ENCODE measurements at regions not wholly inside any gene's neighbourhood (a gene's known extent, or its start where the extent isn't known, plus 50 kb on each side); places are given as distances from the start of the nearest gene placed in this dataset.

DNA sequence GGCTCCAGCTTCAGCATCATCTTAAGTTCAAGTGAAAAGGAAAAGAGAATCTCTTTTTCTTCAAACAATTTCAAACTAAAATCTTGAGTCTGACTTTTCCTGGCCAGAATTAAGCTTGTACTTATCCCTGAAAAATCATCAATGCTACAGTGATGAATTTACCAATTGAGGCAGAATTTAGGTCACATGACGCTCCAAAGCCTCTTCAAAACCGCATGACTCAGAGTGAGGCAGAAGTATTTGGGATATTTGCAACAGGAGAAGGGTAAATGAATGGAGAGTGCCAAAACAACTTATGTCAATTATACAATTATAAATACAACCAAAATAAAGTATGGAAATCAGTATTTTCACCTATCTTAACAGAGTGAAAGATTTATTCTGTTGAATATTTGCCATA is 515.5 kb downstream of the COL12A1 start:
- ChIA-PET POLR2A (ENCODE audit: unreplicated experiment) (no interaction called here), CTCF (no interaction called here)
- intact Hi-C loops (cut with micrococcal nuclease) = no loop called here
- H3K4me1 ChIP-seq (ENCODE audit: insufficient read depth, low read length) = no peaks in the 10 kb centered on the region
- ATAC-seq = no peak
- no peak overlapping the region for H3K4me3 ChIP-seq (ENCODE audit: low read length)
- H3F3A ChIP-seq (ENCODE audit: low read length, unreplicated experiment) = no peaks in the 10 kb centered on the region
- no peaks in the 10 kb centered on the region for H3K9me3 ChIP-seq (ENCODE audit: low read length)
- H3K36me3 ChIP-seq (ENCODE audit: low read depth, low read length) = no peaks in the 10 kb centered on the region
- H3K4me2 ChIP-seq (ENCODE audit: low read length) = no peak overlapping the region
- H3K9ac ChIP-seq (ENCODE audit: low read length) = no peak overlapping the region
- no peaks in the 10 kb centered on the region for H3K79me2 ChIP-seq (ENCODE audit: low read length)
- H2AFZ ChIP-seq (ENCODE audit: low read length) = no peak overlapping the region
- no peak overlapping the region for H3K27ac ChIP-seq (ENCODE audit: low read length)
- DNase-seq = no peak
- no peaks in the 10 kb centered on the region for H3K9me2 ChIP-seq (replicated peaks; ENCODE audit: low read length)
- no TSS peak for BruUV-seq (replicated peaks)
- H4K20me1 ChIP-seq (ENCODE audit: low read length) = no peaks in the 10 kb centered on the region
- no peaks in the 10 kb centered on the region for H3K27me3 ChIP-seq (ENCODE audit: low read length)
- TF ChIP-seq EZH2phosphoT487 (IDR thresholded peaks at IDR 0.05; ENCODE audit: borderline replicate concordance, low read length) = no peak
- TF ChIP-seq EZH2 (IDR thresholded peaks at IDR 0.05; ENCODE audit: low read length, unreplicated experiment) = no peak
- TF ChIP-seq, protein P1, sequence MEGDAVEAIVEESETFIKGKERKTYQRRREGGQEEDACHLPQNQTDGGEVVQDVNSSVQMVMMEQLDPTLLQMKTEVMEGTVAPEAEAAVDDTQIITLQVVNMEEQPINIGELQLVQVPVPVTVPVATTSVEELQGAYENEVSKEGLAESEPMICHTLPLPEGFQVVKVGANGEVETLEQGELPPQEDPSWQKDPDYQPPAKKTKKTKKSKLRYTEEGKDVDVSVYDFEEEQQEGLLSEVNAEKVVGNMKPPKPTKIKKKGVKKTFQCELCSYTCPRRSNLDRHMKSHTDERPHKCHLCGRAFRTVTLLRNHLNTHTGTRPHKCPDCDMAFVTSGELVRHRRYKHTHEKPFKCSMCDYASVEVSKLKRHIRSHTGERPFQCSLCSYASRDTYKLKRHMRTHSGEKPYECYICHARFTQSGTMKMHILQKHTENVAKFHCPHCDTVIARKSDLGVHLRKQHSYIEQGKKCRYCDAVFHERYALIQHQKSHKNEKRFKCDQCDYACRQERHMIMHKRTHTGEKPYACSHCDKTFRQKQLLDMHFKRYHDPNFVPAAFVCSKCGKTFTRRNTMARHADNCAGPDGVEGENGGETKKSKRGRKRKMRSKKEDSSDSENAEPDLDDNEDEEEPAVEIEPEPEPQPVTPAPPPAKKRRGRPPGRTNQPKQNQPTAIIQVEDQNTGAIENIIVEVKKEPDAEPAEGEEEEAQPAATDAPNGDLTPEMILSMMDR (conservative IDR thresholded peaks at IDR 0.05; ENCODE audit: low read depth, low read length) = no peak

DNA sequence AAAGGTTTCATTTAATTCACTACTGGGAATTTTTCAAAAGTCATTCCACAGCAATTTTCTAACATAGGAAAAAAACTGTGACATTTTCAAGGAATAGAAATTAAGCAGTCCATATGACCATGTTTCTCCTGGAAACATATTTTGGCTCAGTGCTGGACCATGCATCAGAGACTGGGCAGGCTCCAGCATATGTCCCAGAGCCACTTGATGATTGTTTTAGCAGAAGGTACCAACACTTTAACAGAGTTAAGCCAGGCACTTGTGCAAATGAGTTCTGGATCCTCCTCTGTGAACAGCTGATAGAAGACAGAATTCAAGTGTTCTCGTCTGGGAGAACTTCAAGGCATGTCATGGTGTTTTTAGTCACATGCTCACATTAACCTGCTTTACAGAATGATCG is 516.3 kb downstream of the COL12A1 start:
- H3K9ac ChIP-seq (ENCODE audit: low read length) = no peak overlapping the region
- no peaks in the 10 kb centered on the region for H3F3A ChIP-seq (ENCODE audit: low read length, unreplicated experiment)
- H3K9me2 ChIP-seq (replicated peaks; ENCODE audit: low read length) = no peaks in the 10 kb centered on the region
- DNase-seq (no peak), ATAC-seq (no peak)
- no peak overlapping the region for H3K27ac ChIP-seq (ENCODE audit: low read length)
- BruUV-seq (replicated peaks) = no TSS peak
- CTCF ChIA-PET = no interaction called here
- TF ChIP-seq EZH2phosphoT487 (IDR thresholded peaks at IDR 0.05; ENCODE audit: borderline replicate concordance, low read length) (no peak), EZH2 (IDR thresholded peaks at IDR 0.05; ENCODE audit: low read length, unreplicated experiment) (no peak)
- TF ChIP-seq, protein P1 (conservative IDR thresholded peaks at IDR 0.05; ENCODE audit: low read depth, low read length) = no peak
- H3K4me1 ChIP-seq (ENCODE audit: insufficient read depth, low read length) = no peaks in the 10 kb centered on the region
- no peak overlapping the region for H3K4me3 ChIP-seq (ENCODE audit: low read length)
- no peaks in the 10 kb centered on the region for H3K79me2 ChIP-seq (ENCODE audit: low read length)
- intact Hi-C loops (cut with micrococcal nuclease) = no loop called here
- POLR2A ChIA-PET (ENCODE audit: unreplicated experiment) = no interaction called here
- no peaks in the 10 kb centered on the region for H3K9me3 ChIP-seq (ENCODE audit: low read length)
- no peaks in the 10 kb centered on the region for H4K20me1 ChIP-seq (ENCODE audit: low read length)
- no peak overlapping the region for H3K4me2 ChIP-seq (ENCODE audit: low read length)
- no peak overlapping the region for H2AFZ ChIP-seq (ENCODE audit: low read length)
- H3K36me3 ChIP-seq (ENCODE audit: low read depth, low read length) = no peaks in the 10 kb centered on the region
- no peaks in the 10 kb centered on the region for H3K27me3 ChIP-seq (ENCODE audit: low read length)

DNA sequence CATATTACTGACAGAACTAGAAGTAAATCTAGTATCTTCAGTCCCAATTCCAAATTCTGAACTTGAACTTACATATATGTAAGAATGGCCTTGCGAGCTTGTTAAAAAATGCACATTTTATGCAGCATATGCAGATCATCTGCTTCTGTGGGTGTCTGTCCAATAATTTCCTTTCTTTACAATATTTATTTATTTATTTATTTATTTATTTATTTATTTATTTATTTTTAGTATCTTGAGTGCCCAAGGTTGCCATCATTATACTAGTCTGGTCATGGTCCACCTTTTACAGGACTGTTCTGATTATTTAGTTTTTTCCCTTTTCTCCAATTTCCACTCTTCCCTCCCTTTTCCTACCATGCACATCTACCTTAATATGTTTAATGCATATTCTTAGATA is 528.4 kb downstream of the COL12A1 start:
- no TSS peak for BruUV-seq (replicated peaks)
- Histone ChIP-seq H3K27me3 (ENCODE audit: low read length) (no peaks in the 10 kb centered on the region), H3K27ac (ENCODE audit: low read length) (no peak overlapping the region), H3K79me2 (ENCODE audit: low read length) (no peaks in the 10 kb centered on the region), H3F3A (ENCODE audit: low read length, unreplicated experiment) (no peaks in the 10 kb centered on the region), H3K4me2 (ENCODE audit: low read length) (no peak overlapping the region), H3K9me2 (replicated peaks; ENCODE audit: low read length) (no peaks in the 10 kb centered on the region), H3K9me3 (ENCODE audit: low read length) (no peaks in the 10 kb centered on the region), H3K36me3 (ENCODE audit: low read depth, low read length) (no peaks in the 10 kb centered on the region), H4K20me1 (ENCODE audit: low read length) (no peaks in the 10 kb centered on the region), H3K9ac (ENCODE audit: low read length) (no peak overlapping the region), H3K4me3 (ENCODE audit: low read length) (no peak overlapping the region), H2AFZ (ENCODE audit: low read length) (no peak overlapping the region), H3K4me1 (ENCODE audit: insufficient read depth, low read length) (no peaks in the 10 kb centered on the region)
- DNase-seq (no peak), ATAC-seq (no peak)
- intact Hi-C loops (cut with micrococcal nuclease) = no loop called here
- ChIA-PET POLR2A (ENCODE audit: unreplicated experiment) (no interaction called here), CTCF (no interaction called here)
- TF ChIP-seq, protein P1 (conservative IDR thresholded peaks at IDR 0.05; ENCODE audit: low read depth, low read length) = no peak
- no peak for TF ChIP-seq EZH2 (IDR thresholded peaks at IDR 0.05; ENCODE audit: low read length, unreplicated experiment)
- TF ChIP-seq EZH2phosphoT487 (IDR thresholded peaks at IDR 0.05; ENCODE audit: borderline replicate concordance, low read length) = no peak
